HCT116 (cell line): ENCODE measurements at regions not wholly inside any gene's neighbourhood (a gene's known extent, or its start where the extent isn't known, plus 50 kb on each side); places are given as distances from the start of the nearest gene placed in this dataset.

Experiments used
- ATAC-seq: fragments of 200-7000 bp; cut with Tn5 transposase; 2 replicates; pipeline ENCODE4 v1.9.1; 2020; ENCODE audit warnings: mild to moderate bottlenecking, moderate library complexity
- BruUV-seq: library from RNA; stranded (reverse); fragments of 400-500 nt; replicated peaks from 2 replicates; lab custom pipeline; 2021; lab: Mats Ljungman, UMichigan
- CTCF ChIA-PET: fragments of 300-600 bp; sonication (Branson Sonifier 250); formaldehyde crosslinking; loops from one replicate; lab custom pipeline; 2021; ENCODE audit warnings: antibody characterized with exemption; lab: Charles Lee
- POLR2A ChIA-PET: fragments of 300-600, 350-600 bp; sonication (Branson Sonifier 250); formaldehyde crosslinking; loops from one replicate; lab custom pipeline; 2021; ENCODE audit warnings: antibody characterized with exemption; lab: Charles Lee
- RAD21 ChIA-PET, 2 experiments: fragments of 300-600 bp; sonication (Branson Sonifier 250); formaldehyde crosslinking; loops; one replicate each; lab custom pipeline; 2023; ENCODE audit warnings: low total read pairs in 2 of 2; ENCODE audit not compliant: uncharacterized antibody in 2 of 2, unreplicated experiment in 2 of 2, low non-redundant PET in 1 of 2; lab: Charles Lee
- DNase-seq: peaks from one replicate; pipeline ENCODE4 v3.0.0-alpha.2; 2010; ENCODE audit warnings: low read depth, low spot score
- H2AFZ ChIP-seq: fragments of 200-600 bp; shearing (Covaris generic), sonication (generic); 2 replicates; pipeline ENCODE4 v1.6.1; 2017; ENCODE audit warnings: low read depth, mixed run types, mixed read lengths, antibody characterized with exemption, low read length; ENCODE audit not compliant: poor library complexity, severe bottlenecking
- H3K27ac ChIP-seq: 2 replicates; pipeline ENCODE4 v1.5.1; 2012; ENCODE audit warnings: low read depth, low read length
- H3K27me3 ChIP-seq: fragments of 200-600 bp; sonication (generic); 2 replicates; pipeline ENCODE4 v1.6.1; 2016; ENCODE audit warnings: mixed run types, low read length, mixed read lengths; ENCODE audit not compliant: insufficient read depth
- H3K36me3 ChIP-seq, 2 experiments: fragments of 200-500 bp in 1 of 2; fragments of 200-600 bp in 1 of 2; sonication (Bioruptor generic) in 1 of 2; sonication (generic) in 1 of 2; 2 replicates each; pipeline versions ENCODE4 v1.5.1 to v1.6.1; 2014 to 2016; ENCODE audit warnings: low read length in 2 of 2, inconsistent platforms in 1 of 2, mixed read lengths in 1 of 2, mixed run types in 1 of 2; ENCODE audit not compliant: insufficient read depth in 2 of 2, control insufficient read depth in 1 of 2
- H3K4me1 ChIP-seq, 2 experiments: fragments of 200-600 bp in 1 of 2; sonication (generic) in 1 of 2; 2 replicates each; pipeline versions ENCODE4 v1.5.1 to v1.6.1; 2012 to 2017; ENCODE audit warnings: low read length in 2 of 2, inconsistent platforms in 1 of 2, mild to moderate bottlenecking in 1 of 2, mixed read lengths in 1 of 2, mixed run types in 1 of 2, moderate library complexity in 1 of 2; ENCODE audit not compliant: insufficient read depth in 2 of 2, control insufficient read depth in 1 of 2
- H3K4me2 ChIP-seq: fragments of 200-600 bp; sonication (generic); 2 replicates; pipeline ENCODE4 v1.6.1; 2017; ENCODE audit warnings: mixed run types, low read length, mixed read lengths
- H3K4me3 ChIP-seq, 2 experiments: fragments of 200-600 bp in 1 of 2; sonication (generic) in 1 of 2; replicated peaks in 1 of 2; 2 replicates each; pipeline ENCODE4 v1.5.1; 2011 to 2016; ENCODE audit warnings: low read length in 2 of 2, control low read depth in 1 of 2, low read depth in 1 of 2, mild to moderate bottlenecking in 1 of 2, mixed read lengths in 1 of 2, mixed run types in 1 of 2
- H3K79me2 ChIP-seq: fragments of 200-600 bp; sonication (generic); 2 replicates; pipeline ENCODE4 v1.6.1; 2017; ENCODE audit warnings: mild to moderate bottlenecking, mixed run types, low read length, moderate library complexity, mixed read lengths; ENCODE audit not compliant: insufficient read depth
- H3K9ac ChIP-seq: fragments of 200-600 bp; sonication (generic); 2 replicates; pipeline ENCODE4 v1.6.1; 2016; ENCODE audit warnings: low read length, mixed read lengths
- H3K9me2 ChIP-seq: fragments of 200-600 bp; sonication (generic), shearing (Covaris generic); 2 replicates; pipeline ENCODE4 v1.6.1; 2017; ENCODE audit warnings: mixed run types, mild to moderate bottlenecking, moderate library complexity; ENCODE audit not compliant: insufficient read depth
- H3K9me3 ChIP-seq, 2 experiments: fragments of 200-500 bp in 1 of 2; fragments of 200-600 bp in 1 of 2; sonication (Bioruptor generic) in 1 of 2; sonication (generic) in 1 of 2; 2 replicates each; pipeline ENCODE4 v1.6.1; 2014 to 2017; ENCODE audit warnings: low read length in 2 of 2, mixed read lengths in 2 of 2, inconsistent platforms in 1 of 2, low read depth in 1 of 2, mild to moderate bottlenecking in 1 of 2, mixed run types in 1 of 2, moderate library complexity in 1 of 2; ENCODE audit not compliant: control insufficient read depth in 1 of 2, insufficient read depth in 1 of 2
- H4K20me1 ChIP-seq: fragments of 200-600 bp; sonication (generic), shearing (Covaris generic); 2 replicates; pipeline ENCODE4 v1.6.1; 2017; ENCODE audit warnings: mixed run types, mild to moderate bottlenecking, moderate library complexity; ENCODE audit not compliant: insufficient read depth
- ATF3 ChIP-seq: IDR thresholded peaks from 2 replicates; pipeline ENCODE4 v1.6.1; 2012
- CBX3 ChIP-seq: IDR thresholded peaks from 2 replicates; pipeline ENCODE4 v1.6.1; 2012; ENCODE audit warnings: low read depth
- CEBPB ChIP-seq: IDR thresholded peaks from 2 replicates; pipeline ENCODE4 v1.6.1; 2012; ENCODE audit warnings: low read depth
- EGR1 ChIP-seq: IDR thresholded peaks from 2 replicates; pipeline ENCODE4 v1.6.1; 2012; ENCODE audit warnings: low read depth
- ELF1 ChIP-seq: IDR thresholded peaks from 2 replicates; pipeline ENCODE4 v1.6.1; 2012; ENCODE audit warnings: low read depth, borderline replicate concordance
- EZH2phosphoT487 ChIP-seq: fragments of 200-600 bp; IDR thresholded peaks from 2 replicates; pipeline ENCODE4 v1.6.1; 2018; ENCODE audit warnings: antibody characterized with exemption, borderline replicate concordance
- FOSL1 ChIP-seq: IDR thresholded peaks from 2 replicates; pipeline ENCODE4 v1.6.1; 2012; ENCODE audit warnings: low read depth
- POLR2AphosphoS5 ChIP-seq: IDR thresholded peaks from 2 replicates; pipeline ENCODE4 v1.6.1; 2011; ENCODE audit warnings: mild to moderate bottlenecking, low read depth, low read length, moderate library complexity
- SIN3A ChIP-seq: IDR thresholded peaks from 2 replicates; pipeline ENCODE4 v1.6.1; 2012; ENCODE audit warnings: low read depth
- SP1 ChIP-seq: IDR thresholded peaks from 2 replicates; pipeline ENCODE4 v1.6.1; 2012; ENCODE audit warnings: low read depth
- SRF ChIP-seq: IDR thresholded peaks from 2 replicates; pipeline ENCODE4 v1.6.1; 2012; ENCODE audit warnings: low read depth
- TCF7L2 ChIP-seq: IDR thresholded peaks from 2 replicates; pipeline ENCODE4 v1.7.0; 2011; ENCODE audit warnings: borderline replicate concordance, inconsistent platforms; ENCODE audit not compliant: insufficient read depth, insufficient read length; ENCODE audit errors: extremely low read depth
- ZBTB33 ChIP-seq: IDR thresholded peaks from 2 replicates; pipeline ENCODE4 v1.6.1; 2011; ENCODE audit warnings: mild to moderate bottlenecking, low read length, moderate library complexity; ENCODE audit not compliant: insufficient replicate concordance; ENCODE audit errors: extremely low read depth
- ZFX ChIP-seq: fragments of 450-650 bp; IDR thresholded peaks from 2 replicates; pipeline ENCODE4 v1.6.1; 2017
- ZNF274 ChIP-seq: fragments of 200-500 bp; sonication (Bioruptor generic); IDR thresholded peaks from 2 replicates; pipeline ENCODE4 v1.6.1; 2014; ENCODE audit warnings: mild to moderate bottlenecking, low read depth, low read length, inconsistent platforms
- intact Hi-C: fragments of 100-400 bp; cut with micrococcal nuclease; formaldehyde crosslinking; loops from 2 replicates; pipeline ENCODE4 v1.10.0; 2022

- H3K4me3 ChIP-seq = no peak overlapping the region
- CTCF ChIA-PET = no interaction called here
- no peaks in the 10 kb centered on the region for H3K27me3 ChIP-seq
- H3K9me2 ChIP-seq = no peaks in the 10 kb centered on the region
- no peaks in the 10 kb centered on the region for H4K20me1 ChIP-seq
- TF ChIP-seq CBX3 = no peak
- TF ChIP-seq FOSL1 = no peak
- TF ChIP-seq EGR1 = no peak
- no peak for TF ChIP-seq ELF1
- TF ChIP-seq POLR2AphosphoS5 = no peak
- no peak for TF ChIP-seq ZBTB33
- TF ChIP-seq TCF7L2 = no peak
- no peak for TF ChIP-seq SP1
- TF ChIP-seq SIN3A = no peak
- TF ChIP-seq ATF3 = no peak
- TF ChIP-seq ZNF274 = no peak
- TF ChIP-seq SRF = no peak
- no peak for TF ChIP-seq CEBPB
- no peak for TF ChIP-seq ZFX
- no peak for TF ChIP-seq EZH2phosphoT487
- no peak for ATAC-seq
- H3K36me3 ChIP-seq = no peaks in the 10 kb centered on the region
- no peak overlapping the region for H3K4me2 ChIP-seq
- no peak overlapping the region for H2AFZ ChIP-seq
- intact Hi-C loops = no loop called here
- DNase-seq = no peak
- RAD21 ChIA-PET = no interaction called here
- no TSS peak for BruUV-seq
- POLR2A ChIA-PET = interaction anchor here (0.6 kb wide), 1 partner anchor 138 kb away, joined by 3 read pairs; no protein-coding TSS in a partner anchor
- no peaks in the 10 kb centered on the region; a peak in 2 of 4 replicates for H3K9me3 ChIP-seq
- no peaks in the 10 kb centered on the region for H3K79me2 ChIP-seq
- no peak overlapping the region for H3K9ac ChIP-seq
- no peaks in the 10 kb centered on the region for H3K4me1 ChIP-seq
- no peak overlapping the region for H3K27ac ChIP-seq
Observed at GRCh38 chr17:70989280-70989679, 819.9 kb downstream of the KCNJ2 start.
